ENCODE measurements at regions not wholly inside any gene's neighbourhood (a gene's known extent, or its start where the extent isn't known, plus 50 kb on each side); places are given as distances from the start of the nearest gene placed in this dataset.

DNA sequence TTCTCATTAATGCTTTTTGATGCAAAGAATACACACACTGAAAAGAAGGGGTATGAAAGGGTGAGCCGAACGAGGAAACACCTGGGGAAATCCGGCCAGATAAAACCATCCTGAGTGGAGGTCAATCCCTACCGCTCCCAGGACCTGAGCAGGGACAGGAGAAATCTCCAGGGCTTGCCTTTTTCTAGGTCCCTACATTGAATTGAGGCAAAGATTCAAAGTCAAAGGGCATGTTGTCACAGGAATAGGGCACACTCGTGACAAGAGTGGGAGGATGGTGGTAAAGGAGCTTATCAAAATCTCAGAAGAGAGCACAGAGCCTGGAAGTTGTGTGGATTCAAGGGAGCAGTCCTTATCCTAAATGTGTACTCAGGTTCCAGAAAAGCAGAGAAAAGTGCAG is 61.2 kb upstream of the ACKR3 start:
- TF ChIP-seq, protein P1, sequence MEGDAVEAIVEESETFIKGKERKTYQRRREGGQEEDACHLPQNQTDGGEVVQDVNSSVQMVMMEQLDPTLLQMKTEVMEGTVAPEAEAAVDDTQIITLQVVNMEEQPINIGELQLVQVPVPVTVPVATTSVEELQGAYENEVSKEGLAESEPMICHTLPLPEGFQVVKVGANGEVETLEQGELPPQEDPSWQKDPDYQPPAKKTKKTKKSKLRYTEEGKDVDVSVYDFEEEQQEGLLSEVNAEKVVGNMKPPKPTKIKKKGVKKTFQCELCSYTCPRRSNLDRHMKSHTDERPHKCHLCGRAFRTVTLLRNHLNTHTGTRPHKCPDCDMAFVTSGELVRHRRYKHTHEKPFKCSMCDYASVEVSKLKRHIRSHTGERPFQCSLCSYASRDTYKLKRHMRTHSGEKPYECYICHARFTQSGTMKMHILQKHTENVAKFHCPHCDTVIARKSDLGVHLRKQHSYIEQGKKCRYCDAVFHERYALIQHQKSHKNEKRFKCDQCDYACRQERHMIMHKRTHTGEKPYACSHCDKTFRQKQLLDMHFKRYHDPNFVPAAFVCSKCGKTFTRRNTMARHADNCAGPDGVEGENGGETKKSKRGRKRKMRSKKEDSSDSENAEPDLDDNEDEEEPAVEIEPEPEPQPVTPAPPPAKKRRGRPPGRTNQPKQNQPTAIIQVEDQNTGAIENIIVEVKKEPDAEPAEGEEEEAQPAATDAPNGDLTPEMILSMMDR (IDR thresholded peaks at IDR 0.05), result no peak
- no peak for TF ChIP-seq POLR2A (IDR thresholded peaks at IDR 0.05)
- no peak for DNase-seq
- peaks cover 13% of the 10 kb centered on the region for H3K27me3 ChIP-seq
- 83 to 88% (median 85%) methylated on average over 5 of the region's 5 CpGs for WGBS, 4 donors
- peaks cover 6 to 10% of the 10 kb centered on the region in 2 donors for H3K4me1 ChIP-seq (replicated peaks in 1 of 2)
- H3K9me3 ChIP-seq (replicated peaks in 1 of 3), result no peaks in the 10 kb centered on the region
- no peak overlapping the region for H3K4me3 ChIP-seq
- H3K27ac ChIP-seq, result no peak overlapping the region
- intact Hi-C loops (cut with DNase I), result no loop called here
- H3K36me3 ChIP-seq (replicated peaks in 1 of 2), result no peaks in the 10 kb centered on the region

DNA sequence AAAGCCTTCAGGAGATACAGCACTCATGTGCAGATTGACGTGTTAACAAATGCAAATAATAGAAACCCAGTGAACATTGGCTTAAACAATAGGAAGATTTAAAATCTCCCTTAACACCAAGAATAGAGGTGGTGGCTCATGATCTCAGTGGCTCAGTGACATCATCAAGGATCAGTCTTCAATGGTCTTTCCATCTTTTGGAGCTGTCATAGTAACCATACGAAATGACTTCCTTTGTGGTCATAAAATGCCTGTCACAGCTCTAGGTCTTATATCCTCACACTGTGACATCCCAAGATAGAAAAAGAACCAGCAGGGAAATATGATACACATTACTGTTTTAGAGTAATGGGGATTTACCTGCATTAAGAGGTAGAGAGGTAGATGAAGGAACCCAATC is 59.6 kb upstream of the ACKR3 start:
- no peaks in the 10 kb centered on the region for H3K36me3 ChIP-seq (replicated peaks in 1 of 2)
- 80 to 86% (median 83%) methylated on average over 2 of the region's 2 CpGs for WGBS, 4 donors
- no peak for TF ChIP-seq POLR2A (IDR thresholded peaks at IDR 0.05)
- TF ChIP-seq, protein P1 (IDR thresholded peaks at IDR 0.05), result no peak
- no peak overlapping the region for H3K27ac ChIP-seq
- no peak overlapping the region for H3K4me3 ChIP-seq
- peaks cover 13% of the 10 kb centered on the region for H3K27me3 ChIP-seq
- intact Hi-C loops (cut with DNase I), result loop anchor here in 1 of 2 donors (10.0 kb wide), 2 partner anchors 515 to 555 kb away; no protein-coding TSS in a partner anchor
- H3K4me1 ChIP-seq (replicated peaks in 1 of 2), result peaks cover 6 to 12% of the 10 kb centered on the region in 2 donors
- DNase-seq, result no peak
- H3K9me3 ChIP-seq (replicated peaks in 1 of 3), result no peaks in the 10 kb centered on the region

DNA sequence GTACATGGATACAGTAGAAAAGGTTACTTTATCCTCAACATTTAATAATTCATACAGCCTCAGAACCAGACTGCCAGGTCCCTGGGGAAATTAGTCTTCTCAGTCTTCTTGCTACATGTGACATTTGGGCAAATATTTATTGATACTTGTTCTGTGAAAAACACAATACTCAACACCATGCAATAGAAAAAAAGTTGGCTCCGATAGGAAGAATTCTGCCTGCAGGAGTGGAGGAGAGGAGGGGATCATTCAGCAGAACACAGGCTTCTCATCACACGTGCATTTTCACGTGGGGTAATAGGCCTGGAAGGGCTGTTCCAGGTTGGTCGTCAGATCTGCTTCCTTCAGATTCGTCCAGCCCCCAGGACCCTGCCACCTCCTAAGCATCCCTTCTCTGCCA is 58.4 kb upstream of the ACKR3 start:
- WGBS, 4 donors, result 84 to 93% (median 91%) methylated on average over 5 of the region's 5 CpGs
- intact Hi-C loops (cut with DNase I), result loop anchor here in 1 of 2 donors (10.0 kb wide), 2 partner anchors 514 to 554 kb away; no protein-coding TSS in a partner anchor
- peaks cover 13% of the 10 kb centered on the region for H3K27me3 ChIP-seq

DNA sequence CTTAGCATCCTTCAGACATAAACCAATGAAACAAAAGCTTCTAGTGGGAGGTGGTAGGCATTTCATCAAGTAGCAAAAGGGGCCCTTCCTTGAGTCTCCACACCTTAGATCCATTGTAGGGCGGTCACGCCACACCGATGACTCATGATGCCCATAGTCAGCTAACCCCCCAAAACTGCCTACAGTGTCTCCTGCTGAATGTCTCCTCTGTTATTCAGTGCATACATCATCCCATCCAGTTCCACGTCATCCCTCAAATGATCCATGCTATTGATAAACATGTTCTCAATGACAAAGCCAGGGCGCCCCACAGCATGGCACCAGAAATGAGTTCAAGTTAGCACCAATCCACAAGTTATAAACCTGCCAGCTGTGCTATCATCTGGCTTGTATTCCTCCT is 57.4 kb upstream of the ACKR3 start:
- H3K9me3 ChIP-seq (replicated peaks in 1 of 3), result no peaks in the 10 kb centered on the region
- no peak overlapping the region for H3K27ac ChIP-seq
- H3K4me3 ChIP-seq, result no peak overlapping the region
- peaks cover 6% of the 10 kb centered on the region for H3K27me3 ChIP-seq
- TF ChIP-seq POLR2A (IDR thresholded peaks at IDR 0.05), result no peak
- TF ChIP-seq, protein P1 (IDR thresholded peaks at IDR 0.05), result no peak
- 90 to 94% (median 92%) methylated on average over 5 of the region's 5 CpGs for WGBS, 4 donors
- intact Hi-C loops (cut with DNase I), result loop anchor here in 1 of 2 donors (10.0 kb wide), 2 partner anchors 513 to 553 kb away; no protein-coding TSS in a partner anchor
- DNase-seq, result no peak
- H3K4me1 ChIP-seq (replicated peaks in 1 of 2), result peaks cover 6 to 12% of the 10 kb centered on the region in 2 donors
- H3K36me3 ChIP-seq (replicated peaks in 1 of 2), result no peaks in the 10 kb centered on the region

More for the DNA sequence above, 58.4 kb upstream of the ACKR3 start:
- Histone ChIP-seq H3K27ac (no peak overlapping the region), H3K36me3 (replicated peaks in 1 of 2) (no peaks in the 10 kb centered on the region), H3K4me1 (replicated peaks in 1 of 2) (peaks cover 6 to 12% of the 10 kb centered on the region in 2 donors), H3K4me3 (no peak overlapping the region), H3K9me3 (replicated peaks in 1 of 3) (no peaks in the 10 kb centered on the region)
- DNase-seq, result no peak
- TF ChIP-seq, protein P1 (IDR thresholded peaks at IDR 0.05), result no peak
- TF ChIP-seq POLR2A (IDR thresholded peaks at IDR 0.05), result no peak
